ENCODE measurements at regions not wholly inside any gene's neighbourhood (a gene's known extent, or its start where the extent isn't known, plus 50 kb on each side); places are given as distances from the start of the nearest gene placed in this dataset.
"Not testable (repeated sequence)": the region's sequence is repeated elsewhere in the genome, so short reads cannot be mapped to it uniquely, and the experiment has no call there.

GRCh38 chr1:222196736-222197135 lies 351.2 kb downstream of the HHIPL2 start:
- WGBS: 70% methylated on average over 4 of the region's 4 CpGs

GRCh38 chr1:222196288-222196687 lies 351.6 kb downstream of the HHIPL2 start:
- H3K27ac ChIP-seq (ENCODE audit: low read depth, low read length): no peak overlapping the region

More at GRCh38 chr1:222196736-222197135, 351.2 kb downstream of the HHIPL2 start:
- Histone ChIP-seq H3K9ac (ENCODE audit: low read depth, low read length) (no peak overlapping the region), H3K36me3 (ENCODE audit: insufficient read depth, low read length) (no peaks in the 10 kb centered on the region), H3K9me3 (ENCODE audit: insufficient read depth, low read depth, low read length) (no peaks in the 10 kb centered on the region), H3K27me3 (ENCODE audit: insufficient read depth, low read length) (no peaks in the 10 kb centered on the region), H3K4me1 (ENCODE audit: insufficient read depth, low read length) (no peaks in the 10 kb centered on the region), H3K4me3 (ENCODE audit: low read length) (no peak overlapping the region), H3K27ac (ENCODE audit: low read depth, low read length) (no peak overlapping the region)

GRCh38 chr1:222195857-222196256 lies 352.0 kb downstream of the HHIPL2 start:
- Histone ChIP-seq H3K9me3 (ENCODE audit: insufficient read depth, low read depth, low read length) (no peaks in the 10 kb centered on the region), H3K4me3 (ENCODE audit: low read length) (no peak overlapping the region), H3K4me1 (ENCODE audit: insufficient read depth, low read length) (no peaks in the 10 kb centered on the region), H3K27me3 (ENCODE audit: insufficient read depth, low read length) (no peaks in the 10 kb centered on the region), H3K36me3 (ENCODE audit: insufficient read depth, low read length) (no peaks in the 10 kb centered on the region), H3K27ac (ENCODE audit: low read depth, low read length) (no peak overlapping the region), H3K9ac (ENCODE audit: low read depth, low read length) (no peak overlapping the region)
- 92% methylated on average over 2 of the region's 4 CpGs for WGBS

More at GRCh38 chr1:222196288-222196687, 351.6 kb downstream of the HHIPL2 start:
- Histone ChIP-seq H3K4me1 (ENCODE audit: insufficient read depth, low read length) (no peaks in the 10 kb centered on the region), H3K27me3 (ENCODE audit: insufficient read depth, low read length) (no peaks in the 10 kb centered on the region), H3K36me3 (ENCODE audit: insufficient read depth, low read length) (no peaks in the 10 kb centered on the region), H3K9ac (ENCODE audit: low read depth, low read length) (no peak overlapping the region), H3K4me3 (ENCODE audit: low read length) (no peak overlapping the region), H3K9me3 (ENCODE audit: insufficient read depth, low read depth, low read length) (no peaks in the 10 kb centered on the region)

GRCh38 chr1:222189218-222189617 lies 358.7 kb downstream of the HHIPL2 start:
- Histone ChIP-seq H3K9ac (ENCODE audit: low read depth, low read length) (no peak overlapping the region), H3K27ac (ENCODE audit: low read depth, low read length) (no peak overlapping the region), H3K4me3 (ENCODE audit: low read length) (no peak overlapping the region), H3K4me1 (ENCODE audit: insufficient read depth, low read length) (no peaks in the 10 kb centered on the region), H3K9me3 (ENCODE audit: insufficient read depth, low read depth, low read length) (no peaks in the 10 kb centered on the region), H3K27me3 (ENCODE audit: insufficient read depth, low read length) (no peaks in the 10 kb centered on the region), H3K36me3 (ENCODE audit: insufficient read depth, low read length) (no peaks in the 10 kb centered on the region)
- WGBS: no CpG with 5 or more reads among the region's 1 CpG

- no peak overlapping the region for H3K4me3 ChIP-seq (ENCODE audit: low read length)
- WGBS: 93% methylated on average over 4 of the region's 6 CpGs
- H3K9ac ChIP-seq (ENCODE audit: low read depth, low read length): no peak overlapping the region
- no peaks in the 10 kb centered on the region for H3K9me3 ChIP-seq (ENCODE audit: insufficient read depth, low read depth, low read length)
- no peaks in the 10 kb centered on the region for H3K4me1 ChIP-seq (ENCODE audit: insufficient read depth, low read length)
- no peaks in the 10 kb centered on the region for H3K27me3 ChIP-seq (ENCODE audit: insufficient read depth, low read length)
- H3K27ac ChIP-seq (ENCODE audit: low read depth, low read length): no peak overlapping the region
- H3K36me3 ChIP-seq (ENCODE audit: insufficient read depth, low read length): no peaks in the 10 kb centered on the region
Measured at GRCh38 chr1:222187566-222188332, 360.2 kb downstream of the HHIPL2 start.

- H3K27me3 ChIP-seq (ENCODE audit: insufficient read depth, low read length): no peaks in the 10 kb centered on the region
- no peak overlapping the region for H3K27ac ChIP-seq (ENCODE audit: low read depth, low read length)
- no peak overlapping the region for H3K9ac ChIP-seq (ENCODE audit: low read depth, low read length)
- H3K9me3 ChIP-seq (ENCODE audit: insufficient read depth, low read depth, low read length): no peaks in the 10 kb centered on the region
- no peaks in the 10 kb centered on the region for H3K4me1 ChIP-seq (ENCODE audit: insufficient read depth, low read length)
- no peak overlapping the region for H3K4me3 ChIP-seq (ENCODE audit: low read length)
- no peaks in the 10 kb centered on the region for H3K36me3 ChIP-seq (ENCODE audit: insufficient read depth, low read length)
Measured at GRCh38 chr1:222182641-222183040, 365.3 kb downstream of the HHIPL2 start.

- Histone ChIP-seq H3K27me3 (ENCODE audit: insufficient read depth, low read length) (no peaks in the 10 kb centered on the region), H3K4me1 (ENCODE audit: insufficient read depth, low read length) (no peaks in the 10 kb centered on the region), H3K4me3 (ENCODE audit: low read length) (no peak overlapping the region), H3K27ac (ENCODE audit: low read depth, low read length) (no peak overlapping the region), H3K9ac (ENCODE audit: low read depth, low read length) (no peak overlapping the region), H3K9me3 (ENCODE audit: insufficient read depth, low read depth, low read length) (no peaks in the 10 kb centered on the region), H3K36me3 (ENCODE audit: insufficient read depth, low read length) (no peaks in the 10 kb centered on the region)
- 93% methylated on average over 1 of the region's 1 CpG for WGBS
Measured at GRCh38 chr1:222181191-222181590, 366.7 kb downstream of the HHIPL2 start.

- not testable (repeated sequence) for H3K27ac ChIP-seq (ENCODE audit: low read depth, low read length); H3K4me1 ChIP-seq (ENCODE audit: insufficient read depth, low read length); H3K36me3 ChIP-seq (ENCODE audit: insufficient read depth, low read length); H3K9ac ChIP-seq (ENCODE audit: low read depth, low read length); H3K27me3 ChIP-seq (ENCODE audit: insufficient read depth, low read length); H3K4me3 ChIP-seq (ENCODE audit: low read length); H3K9me3 ChIP-seq (ENCODE audit: insufficient read depth, low read depth, low read length)
- 87% methylated on average over 4 of the region's 4 CpGs for WGBS
Measured at GRCh38 chr1:222177496-222177895, 370.4 kb downstream of the HHIPL2 start.

- Histone ChIP-seq H3K27ac (ENCODE audit: low read depth, low read length) (no peak overlapping the region), H3K4me3 (ENCODE audit: low read length) (no peak overlapping the region), H3K9ac (ENCODE audit: low read depth, low read length) (no peak overlapping the region), H3K4me1 (ENCODE audit: insufficient read depth, low read length) (no peaks in the 10 kb centered on the region), H3K9me3 (ENCODE audit: insufficient read depth, low read depth, low read length) (no peaks in the 10 kb centered on the region), H3K27me3 (ENCODE audit: insufficient read depth, low read length) (no peaks in the 10 kb centered on the region), H3K36me3 (ENCODE audit: insufficient read depth, low read length) (no peaks in the 10 kb centered on the region)
- 45% methylated on average over 1 of the region's 2 CpGs for WGBS
Measured at GRCh38 chr1:222171005-222171404, 376.9 kb downstream of the HHIPL2 start.

GRCh38 chr1:222168621-222169020 lies 379.3 kb downstream of the HHIPL2 start:
- Histone ChIP-seq H3K27me3 (ENCODE audit: insufficient read depth, low read length) (no peaks in the 10 kb centered on the region), H3K36me3 (ENCODE audit: insufficient read depth, low read length) (no peaks in the 10 kb centered on the region), H3K9me3 (ENCODE audit: insufficient read depth, low read depth, low read length) (no peaks in the 10 kb centered on the region), H3K4me1 (ENCODE audit: insufficient read depth, low read length) (no peaks in the 10 kb centered on the region), H3K9ac (ENCODE audit: low read depth, low read length) (no peak overlapping the region), H3K4me3 (ENCODE audit: low read length) (no peak overlapping the region), H3K27ac (ENCODE audit: low read depth, low read length) (no peak overlapping the region)
- WGBS: 95% methylated on average over 1 of the region's 1 CpG

- no peak overlapping the region for H3K27ac ChIP-seq (ENCODE audit: low read depth, low read length)
- H3K36me3 ChIP-seq (ENCODE audit: insufficient read depth, low read length): no peaks in the 10 kb centered on the region
- no peak overlapping the region for H3K4me3 ChIP-seq (ENCODE audit: low read length)
- no peaks in the 10 kb centered on the region for H3K9me3 ChIP-seq (ENCODE audit: insufficient read depth, low read depth, low read length)
- H3K4me1 ChIP-seq (ENCODE audit: insufficient read depth, low read length): no peaks in the 10 kb centered on the region
- H3K27me3 ChIP-seq (ENCODE audit: insufficient read depth, low read length): no peaks in the 10 kb centered on the region
- no peak overlapping the region for H3K9ac ChIP-seq (ENCODE audit: low read depth, low read length)
- WGBS: 91% methylated on average over 1 of the region's 1 CpG
Measured at GRCh38 chr1:222167896-222168295, 380.0 kb downstream of the HHIPL2 start.

GRCh38 chr1:222167111-222167510 lies 380.8 kb downstream of the HHIPL2 start:
- no peak overlapping the region for H3K27ac ChIP-seq (ENCODE audit: low read depth, low read length)
- no peaks in the 10 kb centered on the region for H3K27me3 ChIP-seq (ENCODE audit: insufficient read depth, low read length)
- H3K4me3 ChIP-seq (ENCODE audit: low read length): no peak overlapping the region
- H3K4me1 ChIP-seq (ENCODE audit: insufficient read depth, low read length): no peaks in the 10 kb centered on the region
- H3K36me3 ChIP-seq (ENCODE audit: insufficient read depth, low read length): no peaks in the 10 kb centered on the region
- WGBS: 80% methylated on average over 3 of the region's 3 CpGs
- no peak overlapping the region for H3K9ac ChIP-seq (ENCODE audit: low read depth, low read length)
- H3K9me3 ChIP-seq (ENCODE audit: insufficient read depth, low read depth, low read length): no peaks in the 10 kb centered on the region
